ENCODE measurements at regions not wholly inside any gene's neighbourhood (a gene's known extent, or its start where the extent isn't known, plus 50 kb on each side); places are given as distances from the start of the nearest gene placed in this dataset.

- no peaks in the 10 kb centered on the region for H3K79me2 ChIP-seq (ENCODE audit: insufficient read depth, low read length)
- ChIA-PET CTCF (ENCODE audit: low intra/inter-chr PET ratio, low total read pairs) (no interaction called here), POLR2A (interaction anchor here (0.9 kb wide), 1 partner anchor 67 kb away, joined by 3 read pairs; the partner anchor contains the start of gene CYP4F11)
- 0% methylated on average over 8 of the region's 12 CpGs for WGBS (ENCODE audit: low lambda C conversion rate)
- DNase-seq (ENCODE audit: low spot score), result peak; percentile 33
- intact Hi-C loops (cut with micrococcal nuclease; ENCODE audit: unreplicated experiment), result no loop called here
- peak overlapping the region; percentile 80 for H2AFZ ChIP-seq (ENCODE audit: low read length)
- H3K4me2 ChIP-seq (ENCODE audit: low read depth, low read length), result peak overlapping the region; percentile 79
- H3K36me3 ChIP-seq (replicated peaks in 1 of 2; ENCODE audit: control insufficient read depth in 1 of 2, insufficient read depth in 2 of 2, low read length in 2 of 2), result no peaks in the 10 kb centered on the region
- FAIRE-seq, result peak; percentile 15
- H3K27me3 ChIP-seq (ENCODE audit: control insufficient read depth in 1 of 2, insufficient read depth in 2 of 2, low read length in 2 of 2), result peaks cover 1 to 3% of the 10 kb centered on the region in 2 experiments; a peak in 2 of 5 replicates
- no TSS peak for BruUV-seq (replicated peaks)
- peaks cover 16% of the 10 kb centered on the region; the same call in 1 of the 2 replicates for H3K4me1 ChIP-seq (ENCODE audit: insufficient read depth, low read length)
- H3K4me3 ChIP-seq (replicated peaks in 1 of 3; ENCODE audit: insufficient read depth in 1 of 3, low read depth in 2 of 3, low read length in 3 of 3), result peak overlapping the region; percentile 35 to 56 (median 46)
- H3K27ac ChIP-seq (ENCODE audit: extremely low read length, insufficient read depth, low read length), result no peak overlapping the region
- no peaks in the 10 kb centered on the region for H3K9me3 ChIP-seq (ENCODE audit: low read length)
- in situ Hi-C loops (cut with HindIII; ENCODE audit: extremely low pct_ligation_motif_present, low pct_unique_long_range_greater_than_20kb), result no loop called here
- 0 out of 2 replicates have a peak overlapping the region, but pooled peaks have one; percentile 21 for H3K9ac ChIP-seq (ENCODE audit: insufficient read depth, low read depth, low read length)
- no peaks in the 10 kb centered on the region for H4K20me1 ChIP-seq (ENCODE audit: insufficient read depth, low read length)
- ATAC-seq, result peak; percentile 84
- TF ChIP-seq ELF3 (CRISPR knock-in tag; IDR thresholded peaks at IDR 0.05), result 0 out of 2 replicates have a peak, but pooled peaks have one; percentile 16
- TF ChIP-seq CEBPB (IDR thresholded peaks at IDR 0.05; ENCODE audit: borderline replicate concordance, low read depth, low read length), result peak; percentile 62; the same call in 1 of the 2 replicates
- TF ChIP-seq ZNF441 (CRISPR knock-in tag; IDR thresholded peaks at IDR 0.05; ENCODE audit: borderline replicate concordance), result no peak
- peak; percentile 87; the same call in 1 of the 2 replicates for TF ChIP-seq IRF1 (CRISPR knock-in tag; IDR thresholded peaks at IDR 0.05; ENCODE audit: low read depth)
- TF ChIP-seq ZNF230 (CRISPR knock-in tag; IDR thresholded peaks at IDR 0.05), result 0 out of 2 replicates have a peak, but pooled peaks have one; percentile 41
- no peak for TF ChIP-seq EHMT2 (IDR thresholded peaks at IDR 0.05; ENCODE audit: borderline replicate concordance, low read depth, low read length)
- peak; percentile 93 for TF ChIP-seq ZNF652 (CRISPR knock-in tag; IDR thresholded peaks at IDR 0.05; ENCODE audit: borderline replicate concordance, low read depth)
- TF ChIP-seq, protein P1, sequence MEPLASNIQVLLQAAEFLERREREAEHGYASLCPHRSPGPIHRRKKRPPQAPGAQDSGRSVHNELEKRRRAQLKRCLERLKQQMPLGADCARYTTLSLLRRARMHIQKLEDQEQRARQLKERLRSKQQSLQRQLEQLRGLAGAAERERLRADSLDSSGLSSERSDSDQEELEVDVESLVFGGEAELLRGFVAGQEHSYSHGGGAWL (CRISPR knock-in tag; IDR thresholded peaks at IDR 0.05), result no peak
- TF ChIP-seq, protein P2, sequence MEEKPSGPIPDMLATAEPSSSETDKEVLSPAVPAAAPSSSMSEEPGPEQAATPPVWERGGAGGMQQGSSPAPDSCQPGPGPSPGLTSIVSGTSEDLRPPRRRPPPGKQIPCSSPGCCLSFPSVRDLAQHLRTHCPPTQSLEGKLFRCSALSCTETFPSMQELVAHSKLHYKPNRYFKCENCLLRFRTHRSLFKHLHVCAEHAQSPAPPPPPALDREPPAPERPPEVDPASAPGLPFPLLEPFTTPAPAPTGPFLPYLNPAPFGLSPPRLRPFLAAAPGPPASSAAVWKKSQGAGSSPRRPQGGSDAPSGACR (CRISPR knock-in tag; IDR thresholded peaks at IDR 0.05), result no peak
- no peak for TF ChIP-seq ZNF761 (CRISPR knock-in tag; conservative IDR thresholded peaks at IDR 0.05)
- TF ChIP-seq CCDC6 (CRISPR knock-in tag; IDR thresholded peaks at IDR 0.05), result no peak
- TF ChIP-seq GZF1 (CRISPR knock-in tag; IDR thresholded peaks at IDR 0.05), result no peak
- TF ChIP-seq ZNF17 (CRISPR knock-in tag; IDR thresholded peaks at IDR 0.05), result no peak
- TF ChIP-seq KMT2A (CRISPR knock-in tag; IDR thresholded peaks at IDR 0.05), result no peak
- no peak for TF ChIP-seq U2AF1 (optimal IDR thresholded peaks at IDR 0.05; ENCODE audit: low read depth, low read length)
- TF ChIP-seq MEF2D (CRISPR knock-in tag; IDR thresholded peaks at IDR 0.05), result peak; percentile 67; the same call in 1 of the 2 replicates
- peak; percentile 74 for TF ChIP-seq ZNF7 (CRISPR knock-in tag; IDR thresholded peaks at IDR 0.05)
- peak; percentile 52; the same call in 1 of the 2 replicates for TF ChIP-seq IRF2 (CRISPR knock-in tag; IDR thresholded peaks at IDR 0.05)
- TF ChIP-seq, protein P3, sequence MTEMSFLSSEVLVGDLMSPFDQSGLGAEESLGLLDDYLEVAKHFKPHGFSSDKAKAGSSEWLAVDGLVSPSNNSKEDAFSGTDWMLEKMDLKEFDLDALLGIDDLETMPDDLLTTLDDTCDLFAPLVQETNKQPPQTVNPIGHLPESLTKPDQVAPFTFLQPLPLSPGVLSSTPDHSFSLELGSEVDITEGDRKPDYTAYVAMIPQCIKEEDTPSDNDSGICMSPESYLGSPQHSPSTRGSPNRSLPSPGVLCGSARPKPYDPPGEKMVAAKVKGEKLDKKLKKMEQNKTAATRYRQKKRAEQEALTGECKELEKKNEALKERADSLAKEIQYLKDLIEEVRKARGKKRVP (CRISPR knock-in tag; IDR thresholded peaks at IDR 0.05), result peak in 1 of 2 experiments; percentile 54; a peak in 1 of 4 replicates
- TF ChIP-seq ZMYM3 (CRISPR knock-in tag; IDR thresholded peaks at IDR 0.05), result 0 out of 2 replicates have a peak, but pooled peaks have one; percentile 37
- no peak for TF ChIP-seq MED8 (CRISPR knock-in tag; IDR thresholded peaks at IDR 0.05; ENCODE audit: insufficient replicate concordance)
- TF ChIP-seq ZNF552 (CRISPR knock-in tag; IDR thresholded peaks at IDR 0.05; ENCODE audit: borderline replicate concordance), result no peak
- TF ChIP-seq NFRKB (IDR thresholded peaks at IDR 0.05), result no peak
Observed at GRCh38 chr19:16001481-16002312, 52.9 kb downstream of the OR10H4 start.

Data from HepG2 (cell line).